ENCODE measurements at regions not wholly inside any gene's neighbourhood (a gene's known extent, or its start where the extent isn't known, plus 50 kb on each side); places are given as distances from the start of the nearest gene placed in this dataset.

- no peak for DNase-seq (ENCODE audit: low spot score in 2 of 2)
- H3K4me3 ChIP-seq (ENCODE audit: low read depth, poor library complexity, severe bottlenecking) = no peak overlapping the region
- intact Hi-C loops (cut with DNase I; ENCODE audit: low total_unique reads) = no loop called here
- TF ChIP-seq POLR2A (IDR thresholded peaks at IDR 0.05) = no peak
- 38% methylated on average over 1 of the region's 1 CpG for WGBS, 2 donors
Observed at GRCh38 chr18:70688286-70688685, 399.4 kb downstream of the SOCS6 start.

DNA sequence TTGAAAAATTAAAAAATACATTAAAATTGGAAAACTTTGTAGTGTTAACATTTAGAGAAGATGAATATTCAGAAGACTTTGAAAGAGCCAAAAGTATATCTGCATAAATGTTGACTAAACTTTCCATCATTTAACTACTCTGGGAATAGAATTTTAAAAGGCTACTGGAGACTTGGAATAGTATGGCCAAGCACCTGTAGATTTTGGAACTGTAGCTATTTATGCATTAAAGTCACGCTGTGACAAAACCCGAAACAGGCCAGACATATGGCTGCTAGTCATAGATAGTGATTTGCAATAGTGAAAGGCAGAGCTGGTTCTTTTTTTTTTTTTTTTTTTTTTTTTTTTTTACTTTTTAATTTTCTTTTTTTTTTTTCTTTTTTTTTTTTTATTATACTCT lies 396.0 kb downstream of the SOCS6 start:
- no peak for TF ChIP-seq CTCF (IDR thresholded peaks at IDR 0.05)
- TF ChIP-seq POLR2A (IDR thresholded peaks at IDR 0.05) = no peak
- intact Hi-C loops (cut with DNase I; ENCODE audit: low total_unique reads) = no loop called here
- DNase-seq (ENCODE audit: low spot score in 2 of 2) = no peak

GRCh38 chr18:70683263-70683662 lies 394.4 kb downstream of the SOCS6 start:
- no peak for DNase-seq (ENCODE audit: low spot score in 2 of 2)
- H3K4me3 ChIP-seq (ENCODE audit: low read depth, poor library complexity, severe bottlenecking) = no peak overlapping the region
- 70 to 76% methylated on average over 5 of the region's 5 CpGs for WGBS, 2 donors
- intact Hi-C loops (cut with DNase I; ENCODE audit: low total_unique reads) = no loop called here
- TF ChIP-seq POLR2A (IDR thresholded peaks at IDR 0.05) = no peak
- TF ChIP-seq CTCF (IDR thresholded peaks at IDR 0.05) = no peak

More for the DNA sequence above, 396.0 kb downstream of the SOCS6 start:
- WGBS, 2 donors = 94 to 95% methylated on average over 2 of the region's 2 CpGs
- no peak overlapping the region for H3K4me3 ChIP-seq (ENCODE audit: low read depth, poor library complexity, severe bottlenecking)

DNA sequence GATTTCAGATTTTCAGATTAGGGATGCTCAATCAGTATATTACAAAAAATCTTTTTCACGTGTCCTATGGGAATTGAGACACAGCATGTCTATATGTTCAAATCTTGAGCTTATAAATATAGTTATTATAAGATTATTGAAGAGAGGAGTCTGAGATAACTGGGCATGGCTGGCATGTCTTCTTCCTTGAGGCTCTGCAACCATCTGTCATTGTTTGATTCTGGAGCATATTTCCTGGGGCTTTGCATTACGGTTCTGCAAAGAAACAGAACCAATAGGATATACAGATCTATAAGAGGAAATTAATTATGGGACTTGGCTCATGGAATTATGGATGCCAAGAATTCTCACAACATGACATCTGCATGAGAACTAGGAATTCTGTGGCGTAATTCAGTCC lies 386.1 kb downstream of the SOCS6 start:
- intact Hi-C loops (cut with DNase I; ENCODE audit: low total_unique reads) = no loop called here
- DNase-seq (ENCODE audit: low spot score in 2 of 2) = no peak
- WGBS, 2 donors = 55 to 69% methylated on average over 3 of the region's 3 CpGs
- no peak for TF ChIP-seq CTCF (IDR thresholded peaks at IDR 0.05)
- no peak for TF ChIP-seq POLR2A (IDR thresholded peaks at IDR 0.05)
- no peak overlapping the region for H3K4me3 ChIP-seq (ENCODE audit: low read depth, poor library complexity, severe bottlenecking)

DNA sequence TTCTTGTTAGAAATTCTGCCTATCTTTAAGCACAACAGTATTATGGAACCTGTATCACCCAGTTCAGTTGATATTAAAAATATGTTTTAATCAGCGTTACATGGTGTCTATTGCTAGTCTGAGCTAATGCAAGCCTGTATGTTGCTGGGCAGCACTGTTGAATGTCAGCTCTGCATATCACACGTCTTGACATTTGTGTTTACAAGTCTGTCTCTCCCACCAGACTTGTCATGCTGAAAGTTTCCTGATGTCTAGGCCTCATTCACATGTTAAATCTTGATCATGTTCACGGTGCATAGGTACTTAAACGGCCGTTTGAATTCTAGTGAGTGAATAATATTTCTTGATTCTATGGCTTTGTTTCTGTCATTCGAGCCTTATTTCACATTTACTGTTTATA lies 385.0 kb downstream of the SOCS6 start:
- no peak overlapping the region for H3K4me3 ChIP-seq (ENCODE audit: low read depth, poor library complexity, severe bottlenecking)
- no peak for DNase-seq (ENCODE audit: low spot score in 2 of 2)
- 83% methylated on average over 6 of the region's 6 CpGs for WGBS, 2 donors
- intact Hi-C loops (cut with DNase I; ENCODE audit: low total_unique reads) = no loop called here
- no peak for TF ChIP-seq CTCF (IDR thresholded peaks at IDR 0.05)
- TF ChIP-seq POLR2A (IDR thresholded peaks at IDR 0.05) = no peak

- DNase-seq (ENCODE audit: low spot score in 2 of 2) = no peak
- WGBS, 2 donors = 76 to 78% methylated on average over 5 of the region's 5 CpGs
- no peak overlapping the region for H3K4me3 ChIP-seq (ENCODE audit: low read depth, poor library complexity, severe bottlenecking)
- intact Hi-C loops (cut with DNase I; ENCODE audit: low total_unique reads) = no loop called here
- TF ChIP-seq POLR2A (IDR thresholded peaks at IDR 0.05) = no peak
- TF ChIP-seq CTCF (IDR thresholded peaks at IDR 0.05) = no peak
Observed at GRCh38 chr18:70672581-70672980, 383.7 kb downstream of the SOCS6 start.
